ENCODE measurements at regions not wholly inside any gene's neighbourhood (a gene's known extent, or its start where the extent isn't known, plus 50 kb on each side); places are given as distances from the start of the nearest gene placed in this dataset.

DNA sequence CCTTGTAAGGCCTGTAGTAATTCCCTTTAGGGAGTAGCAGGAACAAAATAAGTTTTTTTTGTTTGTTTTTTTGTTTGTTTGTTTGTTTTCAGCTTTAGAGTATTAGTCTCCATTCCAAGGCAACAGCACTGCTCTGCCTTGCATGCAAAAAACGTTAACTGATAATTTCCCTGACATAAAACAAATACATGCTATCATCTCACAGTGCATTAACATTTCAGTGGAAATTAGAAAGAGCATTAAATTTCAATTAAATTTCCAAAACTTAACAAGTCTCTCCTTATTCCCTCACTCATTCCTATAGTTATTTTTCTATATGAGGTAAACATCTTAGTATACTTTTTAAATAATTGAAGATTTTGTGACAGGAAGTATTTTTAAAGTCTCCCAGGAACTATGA, 378.4 kb upstream of the PCDH7 start:
- Histone ChIP-seq H4K20me1 (ENCODE audit: insufficient read depth) (no peaks in the 10 kb centered on the region), H3K36me3 (ENCODE audit: control insufficient read depth in 1 of 2, insufficient read depth in 2 of 2, low read length in 2 of 2) (no peaks in the 10 kb centered on the region), H3K4me2 (ENCODE audit: low read length) (no peak overlapping the region), H3K9me3 (ENCODE audit: control insufficient read depth in 1 of 2, insufficient read depth in 1 of 2, low read depth in 1 of 2, low read length in 2 of 2) (no peaks in the 10 kb centered on the region), H3K27me3 (ENCODE audit: insufficient read depth, low read length) (no peaks in the 10 kb centered on the region), H3K4me1 (ENCODE audit: control insufficient read depth in 1 of 2, insufficient read depth in 2 of 2, low read length in 2 of 2) (no peaks in the 10 kb centered on the region), H3K9me2 (ENCODE audit: insufficient read depth) (no peaks in the 10 kb centered on the region; the same call in 1 of the 2 replicates), H3K4me3 (replicated peaks in 1 of 2; ENCODE audit: low read depth in 1 of 2, low read length in 2 of 2) (no peak overlapping the region), H3K9ac (ENCODE audit: low read length) (no peak overlapping the region), H3K79me2 (ENCODE audit: insufficient read depth, low read length) (no peaks in the 10 kb centered on the region), H2AFZ (ENCODE audit: low read depth, low read length, poor library complexity, severe bottlenecking) (peak overlapping the region; percentile 7), H3K27ac (ENCODE audit: low read depth, low read length) (no peak overlapping the region)
- BruUV-seq (replicated peaks) = no TSS peak
- ChIA-PET CTCF (no interaction called here), RAD21 (ENCODE audit: low non-redundant PET in 1 of 2, low total read pairs in 2 of 2, uncharacterized antibody in 2 of 2, unreplicated experiment in 2 of 2) (no interaction called here), POLR2A (no interaction called here)
- DNase-seq (ENCODE audit: low read depth, low spot score) (no peak), ATAC-seq (no peak)
- intact Hi-C loops (cut with micrococcal nuclease) = no loop called here
- no peak for TF ChIP-seq TCF7L2 (IDR thresholded peaks at IDR 0.05; ENCODE audit: borderline replicate concordance, extremely low read depth, insufficient read depth, insufficient read length)
- no peak for TF ChIP-seq JUND (IDR thresholded peaks at IDR 0.05)
- no peak for TF ChIP-seq CBX3 (IDR thresholded peaks at IDR 0.05; ENCODE audit: low read depth)
- TF ChIP-seq CEBPB (IDR thresholded peaks at IDR 0.05; ENCODE audit: low read depth) = no peak
- no peak for TF ChIP-seq SIN3A (IDR thresholded peaks at IDR 0.05; ENCODE audit: low read depth)
- no peak for TF ChIP-seq POLR2AphosphoS5 (IDR thresholded peaks at IDR 0.05; ENCODE audit: low read depth, low read length)
- TF ChIP-seq RAD21 (IDR thresholded peaks at IDR 0.05; ENCODE audit: low read depth) = no peak
- TF ChIP-seq SP1 (IDR thresholded peaks at IDR 0.05; ENCODE audit: low read depth) = no peak
- TF ChIP-seq SRF (IDR thresholded peaks at IDR 0.05; ENCODE audit: low read depth) = no peak
- no peak for TF ChIP-seq EZH2 (IDR thresholded peaks at IDR 0.05)
- TF ChIP-seq POLR2A (IDR thresholded peaks at IDR 0.05; ENCODE audit: borderline replicate concordance, extremely low read depth, insufficient read depth, insufficient read length) = no peak
- no peak for TF ChIP-seq ZNF274 (IDR thresholded peaks at IDR 0.05; ENCODE audit: low read depth, low read length)

DNA sequence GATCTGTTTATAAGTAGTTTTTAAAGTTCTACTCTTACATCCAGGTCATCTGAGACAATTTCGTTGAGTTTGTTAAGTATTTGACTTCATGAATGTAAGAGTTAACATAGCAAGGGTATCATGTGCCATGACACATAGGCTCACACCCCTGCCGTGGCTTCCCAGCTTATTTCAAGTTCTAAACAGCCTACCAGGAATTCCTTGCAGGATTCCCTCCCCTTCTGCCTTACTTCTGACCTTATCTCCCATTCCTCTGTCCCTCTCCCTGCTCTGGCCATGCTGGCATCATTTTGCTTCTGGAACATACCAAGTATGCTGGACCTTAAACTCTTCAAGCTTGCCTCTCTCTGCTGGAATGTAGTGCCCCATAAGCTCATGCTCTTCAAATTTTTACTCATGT, 369.9 kb upstream of the PCDH7 start:
- Histone ChIP-seq H3K27ac (ENCODE audit: low read depth, low read length) (no peak overlapping the region), H3K4me2 (ENCODE audit: low read length) (no peak overlapping the region), H3K9ac (ENCODE audit: low read length) (no peak overlapping the region), H4K20me1 (ENCODE audit: insufficient read depth) (no peaks in the 10 kb centered on the region), H3K36me3 (ENCODE audit: control insufficient read depth in 1 of 2, insufficient read depth in 2 of 2, low read length in 2 of 2) (no peaks in the 10 kb centered on the region), H3K79me2 (ENCODE audit: insufficient read depth, low read length) (no peaks in the 10 kb centered on the region), H3K4me1 (ENCODE audit: control insufficient read depth in 1 of 2, insufficient read depth in 2 of 2, low read length in 2 of 2) (no peaks in the 10 kb centered on the region), H3K9me2 (ENCODE audit: insufficient read depth) (no peaks in the 10 kb centered on the region), H2AFZ (ENCODE audit: low read depth, low read length, poor library complexity, severe bottlenecking) (no peak overlapping the region), H3K4me3 (replicated peaks in 1 of 2; ENCODE audit: low read depth in 1 of 2, low read length in 2 of 2) (no peak overlapping the region), H3K27me3 (ENCODE audit: insufficient read depth, low read length) (no peaks in the 10 kb centered on the region), H3K9me3 (ENCODE audit: control insufficient read depth in 1 of 2, insufficient read depth in 1 of 2, low read depth in 1 of 2, low read length in 2 of 2) (no peaks in the 10 kb centered on the region)
- ChIA-PET POLR2A (no interaction called here), CTCF (no interaction called here), RAD21 (ENCODE audit: low non-redundant PET in 1 of 2, low total read pairs in 2 of 2, uncharacterized antibody in 2 of 2, unreplicated experiment in 2 of 2) (no interaction called here)
- intact Hi-C loops (cut with micrococcal nuclease) = no loop called here
- TF ChIP-seq SRF (IDR thresholded peaks at IDR 0.05; ENCODE audit: low read depth) = no peak
- TF ChIP-seq ZFX (IDR thresholded peaks at IDR 0.05) = no peak
- TF ChIP-seq CEBPB (IDR thresholded peaks at IDR 0.05; ENCODE audit: low read depth) = no peak
- TF ChIP-seq, protein P1, sequence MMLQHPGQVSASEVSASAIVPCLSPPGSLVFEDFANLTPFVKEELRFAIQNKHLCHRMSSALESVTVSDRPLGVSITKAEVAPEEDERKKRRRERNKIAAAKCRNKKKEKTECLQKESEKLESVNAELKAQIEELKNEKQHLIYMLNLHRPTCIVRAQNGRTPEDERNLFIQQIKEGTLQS (IDR thresholded peaks at IDR 0.05) = no peak
- TF ChIP-seq ZNF274 (IDR thresholded peaks at IDR 0.05; ENCODE audit: low read depth, low read length) = no peak
- no peak for TF ChIP-seq EGR1 (IDR thresholded peaks at IDR 0.05; ENCODE audit: low read depth)
- TF ChIP-seq SP1 (IDR thresholded peaks at IDR 0.05; ENCODE audit: low read depth) = no peak
- no peak for TF ChIP-seq SIN3A (IDR thresholded peaks at IDR 0.05; ENCODE audit: low read depth)
- no peak for TF ChIP-seq CBX3 (IDR thresholded peaks at IDR 0.05; ENCODE audit: low read depth)
- TF ChIP-seq YY1 (IDR thresholded peaks at IDR 0.05; ENCODE audit: extremely low read depth, insufficient replicate concordance, low read depth, low read length) = no peak
- TF ChIP-seq EZH2phosphoT487 (IDR thresholded peaks at IDR 0.05; ENCODE audit: borderline replicate concordance) = no peak
- TF ChIP-seq, protein P2, sequence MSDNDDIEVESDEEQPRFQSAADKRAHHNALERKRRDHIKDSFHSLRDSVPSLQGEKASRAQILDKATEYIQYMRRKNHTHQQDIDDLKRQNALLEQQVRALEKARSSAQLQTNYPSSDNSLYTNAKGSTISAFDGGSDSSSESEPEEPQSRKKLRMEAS (IDR thresholded peaks at IDR 0.05) = no peak
- TF ChIP-seq TCF7L2 (IDR thresholded peaks at IDR 0.05; ENCODE audit: borderline replicate concordance, extremely low read depth, insufficient read depth, insufficient read length) = no peak
- no peak for TF ChIP-seq POLR2A (IDR thresholded peaks at IDR 0.05; ENCODE audit: borderline replicate concordance, extremely low read depth, insufficient read depth, insufficient read length)
- no peak for TF ChIP-seq POLR2AphosphoS5 (IDR thresholded peaks at IDR 0.05; ENCODE audit: low read depth, low read length)
- TF ChIP-seq RAD21 (IDR thresholded peaks at IDR 0.05; ENCODE audit: low read depth) = no peak
- TF ChIP-seq, protein P3, sequence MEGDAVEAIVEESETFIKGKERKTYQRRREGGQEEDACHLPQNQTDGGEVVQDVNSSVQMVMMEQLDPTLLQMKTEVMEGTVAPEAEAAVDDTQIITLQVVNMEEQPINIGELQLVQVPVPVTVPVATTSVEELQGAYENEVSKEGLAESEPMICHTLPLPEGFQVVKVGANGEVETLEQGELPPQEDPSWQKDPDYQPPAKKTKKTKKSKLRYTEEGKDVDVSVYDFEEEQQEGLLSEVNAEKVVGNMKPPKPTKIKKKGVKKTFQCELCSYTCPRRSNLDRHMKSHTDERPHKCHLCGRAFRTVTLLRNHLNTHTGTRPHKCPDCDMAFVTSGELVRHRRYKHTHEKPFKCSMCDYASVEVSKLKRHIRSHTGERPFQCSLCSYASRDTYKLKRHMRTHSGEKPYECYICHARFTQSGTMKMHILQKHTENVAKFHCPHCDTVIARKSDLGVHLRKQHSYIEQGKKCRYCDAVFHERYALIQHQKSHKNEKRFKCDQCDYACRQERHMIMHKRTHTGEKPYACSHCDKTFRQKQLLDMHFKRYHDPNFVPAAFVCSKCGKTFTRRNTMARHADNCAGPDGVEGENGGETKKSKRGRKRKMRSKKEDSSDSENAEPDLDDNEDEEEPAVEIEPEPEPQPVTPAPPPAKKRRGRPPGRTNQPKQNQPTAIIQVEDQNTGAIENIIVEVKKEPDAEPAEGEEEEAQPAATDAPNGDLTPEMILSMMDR (IDR thresholded peaks at IDR 0.05 in 2 of 3, conservative IDR thresholded peaks at IDR 0.05 in 1 of 3; ENCODE audit: borderline replicate concordance in 1 of 3, insufficient read depth in 1 of 3, low read depth in 2 of 3, low read length in 2 of 3) = no peak
- DNase-seq (ENCODE audit: low read depth, low spot score) = no peak
- ATAC-seq = no peak
- BruUV-seq (replicated peaks) = no TSS peak

Data from HCT116 (cell line).